Progenitor cell of endocrine pancreas (in vitro differentiated cells): ENCODE measurements at regions not wholly inside any gene's neighbourhood (a gene's known extent, or its start where the extent isn't known, plus 50 kb on each side); places are given as distances from the start of the nearest gene placed in this dataset.
A peak's percentile ranks its signal among the peaks of the same experiment; 100 is the strongest.

Source experiments
- DNase-seq: peaks from one replicate; pipeline ENCODE4 v3.0.0; 2021; ENCODE audit warnings: low spot score; ENCODE audit not compliant: unreplicated experiment
- H3K27ac Mint-ChIP-seq: 2 replicates; pipeline ENCODE4 v1.8.0; 2021; ENCODE audit warnings: mild to moderate bottlenecking, moderate library complexity, mixed read lengths
- H3K27me3 Mint-ChIP-seq: 2 replicates; pipeline ENCODE4 v1.8.0; 2021; ENCODE audit warnings: mixed read lengths
- H3K36me3 Mint-ChIP-seq: 2 replicates; pipeline ENCODE4 v1.8.0; 2022; ENCODE audit warnings: mixed read lengths; ENCODE audit not compliant: insufficient read depth
- H3K4me1 Mint-ChIP-seq: 2 replicates; pipeline ENCODE4 v1.8.0; 2021; ENCODE audit warnings: low read depth, mixed read lengths
- H3K4me3 Mint-ChIP-seq: 2 replicates; pipeline ENCODE4 v1.8.0; 2021; ENCODE audit warnings: low read depth, mild to moderate bottlenecking, moderate library complexity, mixed read lengths
- H3K9me3 Mint-ChIP-seq: 2 replicates; pipeline ENCODE4 v1.8.0; 2021; ENCODE audit warnings: low read depth, mixed read lengths
- TF ChIP-seq, protein P1 (sequence below): fragments of 200-600 bp; sonication (generic); IDR thresholded peaks from one replicate; pipeline ENCODE4 v1.5.0; 2021; ENCODE audit warnings: antibody characterized with exemption, mild to moderate bottlenecking; ENCODE audit not compliant: unreplicated experiment

DNA sequence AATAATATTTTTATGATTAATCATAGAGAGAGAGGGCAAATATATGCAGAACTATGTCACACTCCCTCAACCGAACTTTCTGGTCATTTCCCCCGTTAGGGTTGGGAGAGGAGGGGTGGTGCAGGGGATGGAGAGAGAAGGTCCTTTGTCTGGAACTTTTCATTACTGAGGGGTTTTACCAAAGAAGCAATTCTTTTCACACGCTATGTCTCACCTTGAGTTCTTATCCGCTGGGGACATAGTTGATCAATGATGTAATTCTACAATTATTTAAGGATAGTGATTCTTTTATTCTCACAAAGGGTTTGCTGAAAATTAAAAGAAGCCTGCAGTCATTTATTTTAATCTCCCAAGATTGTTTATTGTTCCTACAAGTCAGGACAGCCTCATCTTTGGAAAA lies 98.3 kb upstream of the RUNX1 start:
- peaks cover 6% of the 10 kb centered on the region for H3K4me1 Mint-ChIP-seq
- TF ChIP-seq, protein P1, sequence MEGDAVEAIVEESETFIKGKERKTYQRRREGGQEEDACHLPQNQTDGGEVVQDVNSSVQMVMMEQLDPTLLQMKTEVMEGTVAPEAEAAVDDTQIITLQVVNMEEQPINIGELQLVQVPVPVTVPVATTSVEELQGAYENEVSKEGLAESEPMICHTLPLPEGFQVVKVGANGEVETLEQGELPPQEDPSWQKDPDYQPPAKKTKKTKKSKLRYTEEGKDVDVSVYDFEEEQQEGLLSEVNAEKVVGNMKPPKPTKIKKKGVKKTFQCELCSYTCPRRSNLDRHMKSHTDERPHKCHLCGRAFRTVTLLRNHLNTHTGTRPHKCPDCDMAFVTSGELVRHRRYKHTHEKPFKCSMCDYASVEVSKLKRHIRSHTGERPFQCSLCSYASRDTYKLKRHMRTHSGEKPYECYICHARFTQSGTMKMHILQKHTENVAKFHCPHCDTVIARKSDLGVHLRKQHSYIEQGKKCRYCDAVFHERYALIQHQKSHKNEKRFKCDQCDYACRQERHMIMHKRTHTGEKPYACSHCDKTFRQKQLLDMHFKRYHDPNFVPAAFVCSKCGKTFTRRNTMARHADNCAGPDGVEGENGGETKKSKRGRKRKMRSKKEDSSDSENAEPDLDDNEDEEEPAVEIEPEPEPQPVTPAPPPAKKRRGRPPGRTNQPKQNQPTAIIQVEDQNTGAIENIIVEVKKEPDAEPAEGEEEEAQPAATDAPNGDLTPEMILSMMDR: no peak
- H3K36me3 Mint-ChIP-seq: no peaks in the 10 kb centered on the region
- peaks cover 4% of the 10 kb centered on the region for H3K27me3 Mint-ChIP-seq
- H3K27ac Mint-ChIP-seq: no peak overlapping the region
- DNase-seq: no peak
- no peak overlapping the region for H3K4me3 Mint-ChIP-seq
- H3K9me3 Mint-ChIP-seq: peaks cover 3% of the 10 kb centered on the region

GRCh38 chr21:35145626-35146233 lies 96.6 kb upstream of the RUNX1 start:
- Mint-ChIP-seq H3K27ac (peak overlapping the region; percentile 59), H3K27me3 (peaks cover 4% of the 10 kb centered on the region), H3K4me3 (no peak overlapping the region), H3K4me1 (peaks cover 6% of the 10 kb centered on the region), H3K36me3 (no peaks in the 10 kb centered on the region), H3K9me3 (peaks cover 3% of the 10 kb centered on the region)
- TF ChIP-seq, protein P1: no peak
- no peak for DNase-seq

GRCh38 chr21:35144978-35145377 lies 95.9 kb upstream of the RUNX1 start:
- no peak for DNase-seq
- no peaks in the 10 kb centered on the region for H3K36me3 Mint-ChIP-seq
- no peaks in the 10 kb centered on the region for H3K9me3 Mint-ChIP-seq
- H3K27ac Mint-ChIP-seq: no peak overlapping the region
- peaks cover 4% of the 10 kb centered on the region for H3K27me3 Mint-ChIP-seq
- H3K4me3 Mint-ChIP-seq: no peak overlapping the region
- H3K4me1 Mint-ChIP-seq: peaks cover 6% of the 10 kb centered on the region
- TF ChIP-seq, protein P1: no peak

DNA sequence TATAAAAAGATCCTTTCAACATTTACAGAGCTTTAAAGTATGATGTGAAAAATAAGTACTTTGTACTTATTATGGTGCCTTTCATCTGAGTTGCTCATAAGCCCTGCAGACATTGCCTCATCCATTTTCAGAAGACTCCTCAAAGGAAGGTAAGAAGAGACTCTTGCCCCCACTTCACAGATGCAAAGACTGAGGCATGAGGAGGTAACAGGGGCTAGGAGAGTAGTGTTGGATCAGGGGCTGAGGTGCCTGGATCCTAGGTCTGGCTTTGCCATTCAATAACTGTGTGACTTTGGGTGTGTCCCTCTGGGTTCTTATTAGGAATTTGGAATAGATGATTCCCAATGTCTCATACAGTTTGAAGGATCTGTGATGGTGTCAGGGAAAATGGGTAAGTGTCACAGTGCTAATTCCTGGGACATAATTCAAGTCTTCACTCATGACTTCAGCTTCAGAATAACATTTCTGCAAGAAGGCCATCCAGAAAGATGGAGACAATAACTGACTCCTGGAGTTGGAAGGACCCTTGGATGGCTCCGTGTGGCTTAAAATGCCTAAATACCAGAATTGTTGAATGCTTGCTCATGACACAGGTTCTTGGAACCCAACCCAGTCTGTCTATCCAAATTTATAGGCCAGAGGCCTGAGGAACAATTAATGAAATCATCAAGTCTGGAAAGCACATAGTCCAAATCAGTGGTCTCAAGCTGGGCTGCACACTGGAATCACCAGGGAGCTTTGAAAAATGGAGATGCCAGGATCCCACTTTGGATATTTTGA lies 93.1 kb upstream of the RUNX1 start:
- H3K9me3 Mint-ChIP-seq: no peaks in the 10 kb centered on the region
- no peak overlapping the region for H3K4me3 Mint-ChIP-seq
- H3K36me3 Mint-ChIP-seq: no peaks in the 10 kb centered on the region
- DNase-seq: no peak
- no peak overlapping the region for H3K27ac Mint-ChIP-seq
- TF ChIP-seq, protein P1: no peak
- H3K4me1 Mint-ChIP-seq: peaks cover 16% of the 10 kb centered on the region
- peaks cover 4% of the 10 kb centered on the region for H3K27me3 Mint-ChIP-seq

DNA sequence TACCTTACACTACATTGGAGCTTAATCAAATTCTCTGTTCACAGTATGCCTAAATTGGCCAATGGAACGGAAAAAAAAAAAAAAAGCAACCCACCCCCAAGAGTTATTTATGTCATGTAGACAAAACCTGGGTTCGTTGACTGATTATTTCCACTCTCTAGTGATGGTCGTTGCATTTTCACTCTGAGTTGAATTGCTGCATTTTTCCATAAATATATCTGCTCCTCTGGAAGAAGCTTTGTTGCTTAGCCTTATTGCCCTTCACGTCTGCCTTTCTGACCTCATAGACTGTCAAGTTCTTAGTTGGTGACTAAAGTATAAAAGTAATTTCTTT lies 90.2 kb upstream of the RUNX1 start:
- no peaks in the 10 kb centered on the region for H3K9me3 Mint-ChIP-seq
- DNase-seq: no peak
- H3K4me1 Mint-ChIP-seq: peaks cover 24% of the 10 kb centered on the region
- H3K27ac Mint-ChIP-seq: no peak overlapping the region
- TF ChIP-seq, protein P1: no peak
- no peaks in the 10 kb centered on the region for H3K27me3 Mint-ChIP-seq
- H3K36me3 Mint-ChIP-seq: no peaks in the 10 kb centered on the region
- no peak overlapping the region for H3K4me3 Mint-ChIP-seq
